Fibroblast of the aortic adventitia (primary cell): ENCODE measurements at regions not wholly inside any gene's neighbourhood (a gene's known extent, or its start where the extent isn't known, plus 50 kb on each side); places are given as distances from the start of the nearest gene placed in this dataset.

Experiments
- DNase-seq: peaks from one replicate; pipeline ENCODE4 v3.0.0-alpha.2; 2010; ENCODE audit warnings: low read depth
- H3K4me3 ChIP-seq: 2 replicates; pipeline ENCODE4 v1.5.1; 2011; ENCODE audit warnings: low read depth, mild to moderate bottlenecking, control low read depth, low read length, moderate library complexity
- CTCF ChIP-seq: IDR thresholded peaks from 2 replicates; pipeline ENCODE4 v1.5.1; 2011; ENCODE audit warnings: mild to moderate bottlenecking, low read length, control low read depth, inconsistent platforms; ENCODE audit not compliant: insufficient read depth

GRCh38 chr10:21238717-21239116 lies 286.8 kb downstream of the SKIDA1 start:
- no peak overlapping the region for H3K4me3 ChIP-seq
- DNase-seq: no peak
- TF ChIP-seq CTCF: no peak

- DNase-seq: no peak
- no peak for TF ChIP-seq CTCF
Measured at GRCh38 chr10:21238044-21238443, 287.4 kb downstream of the SKIDA1 start.

GRCh38 chr10:21234761-21235160 lies 290.7 kb downstream of the SKIDA1 start:
- no peak for DNase-seq
- no peak for TF ChIP-seq CTCF

More at GRCh38 chr10:21238044-21238443, 287.4 kb downstream of the SKIDA1 start:
- H3K4me3 ChIP-seq: no peak overlapping the region

GRCh38 chr10:21230219-21230618 lies 295.3 kb downstream of the SKIDA1 start:
- DNase-seq: no peak
- no peak overlapping the region for H3K4me3 ChIP-seq
- no peak for TF ChIP-seq CTCF

More at GRCh38 chr10:21234761-21235160, 290.7 kb downstream of the SKIDA1 start:
- no peak overlapping the region for H3K4me3 ChIP-seq

GRCh38 chr10:21217748-21218367 lies 307.6 kb downstream of the SKIDA1 start:
- H3K4me3 ChIP-seq: no peak overlapping the region
- no peak for DNase-seq
- no peak for TF ChIP-seq CTCF

GRCh38 chr10:21217107-21217506 lies 308.4 kb downstream of the SKIDA1 start:
- no peak overlapping the region for H3K4me3 ChIP-seq
- DNase-seq: no peak
- TF ChIP-seq CTCF: no peak

- no peak overlapping the region for H3K4me3 ChIP-seq
- no peak for DNase-seq
- TF ChIP-seq CTCF: no peak
Measured at GRCh38 chr10:21214329-21214728, 311.2 kb downstream of the SKIDA1 start.
